ENCODE measurements at regions not wholly inside any gene's neighbourhood (a gene's known extent, or its start where the extent isn't known, plus 50 kb on each side); places are given as distances from the start of the nearest gene placed in this dataset.

- Histone ChIP-seq H3K27me3 (ENCODE audit: control insufficient read depth in 5 of 5, insufficient read depth in 4 of 5, low read length in 5 of 5) (no peaks in the 10 kb centered on the region), H3K9me3 (ENCODE audit: control insufficient read depth in 5 of 5, low read length in 5 of 5) (peaks cover 0 to 2% (median 0%) of the 10 kb centered on the region in 5 donors), H3K4me3 (ENCODE audit: low read depth in 1 of 5, low read length in 5 of 5) (no peak overlapping the region), H3K9ac (ENCODE audit: low read length in 5 of 5) (no peak overlapping the region), H3K4me1 (ENCODE audit: control insufficient read depth in 5 of 5, insufficient read depth in 5 of 5, low read length in 5 of 5) (no peaks in the 10 kb centered on the region), H3K36me3 (ENCODE audit: control insufficient read depth in 5 of 5, insufficient read depth in 5 of 5, low read length in 5 of 5) (no peaks in the 10 kb centered on the region), H3K27ac (ENCODE audit: low read depth, low read length) (no peak overlapping the region)
These were observed 292.6 kb upstream of the NT5E start for GRCh38 chr6:85157311-85157710.

GRCh38 chr6:85143676-85144075 is 306.2 kb upstream of the NT5E start:
- H3K27me3 ChIP-seq (ENCODE audit: control insufficient read depth in 5 of 5, insufficient read depth in 4 of 5, low read length in 5 of 5): no peaks in the 10 kb centered on the region
- H3K9me3 ChIP-seq (ENCODE audit: control insufficient read depth in 5 of 5, low read length in 5 of 5): peaks cover 0 to 4% (median 0%) of the 10 kb centered on the region in 5 donors
- no peak overlapping the region for H3K4me3 ChIP-seq (ENCODE audit: low read depth in 1 of 5, low read length in 5 of 5)
- no peaks in the 10 kb centered on the region for H3K4me1 ChIP-seq (ENCODE audit: control insufficient read depth in 5 of 5, insufficient read depth in 5 of 5, low read length in 5 of 5)
- no peaks in the 10 kb centered on the region for H3K36me3 ChIP-seq (ENCODE audit: control insufficient read depth in 5 of 5, insufficient read depth in 5 of 5, low read length in 5 of 5)
- no peak overlapping the region for H3K27ac ChIP-seq (ENCODE audit: low read depth, low read length)
- H3K9ac ChIP-seq (ENCODE audit: low read length in 5 of 5): no peak overlapping the region

- Histone ChIP-seq H3K4me1 (ENCODE audit: control insufficient read depth in 5 of 5, insufficient read depth in 5 of 5, low read length in 5 of 5) (peaks cover 0 to 3% (median 0%) of the 10 kb centered on the region in 5 donors), H3K4me3 (ENCODE audit: low read depth in 1 of 5, low read length in 5 of 5) (no peak overlapping the region), H3K27me3 (ENCODE audit: control insufficient read depth in 5 of 5, insufficient read depth in 4 of 5, low read length in 5 of 5) (no peaks in the 10 kb centered on the region), H3K36me3 (ENCODE audit: control insufficient read depth in 5 of 5, insufficient read depth in 5 of 5, low read length in 5 of 5) (no peaks in the 10 kb centered on the region), H3K9ac (ENCODE audit: low read length in 5 of 5) (no peak overlapping the region), H3K9me3 (ENCODE audit: control insufficient read depth in 5 of 5, low read length in 5 of 5) (no peaks in the 10 kb centered on the region), H3K27ac (ENCODE audit: low read depth, low read length) (no peak overlapping the region)
These were observed 312.0 kb upstream of the NT5E start for GRCh38 chr6:85137865-85138264.

- Histone ChIP-seq H3K4me3 (ENCODE audit: low read depth in 1 of 5, low read length in 5 of 5) (no peak overlapping the region), H3K27ac (ENCODE audit: low read depth, low read length) (no peak overlapping the region), H3K27me3 (ENCODE audit: control insufficient read depth in 5 of 5, insufficient read depth in 4 of 5, low read length in 5 of 5) (no peaks in the 10 kb centered on the region), H3K9ac (ENCODE audit: low read length in 5 of 5) (no peak overlapping the region), H3K9me3 (ENCODE audit: control insufficient read depth in 5 of 5, low read length in 5 of 5) (no peaks in the 10 kb centered on the region), H3K4me1 (ENCODE audit: control insufficient read depth in 5 of 5, insufficient read depth in 5 of 5, low read length in 5 of 5) (peaks cover 0 to 3% (median 0%) of the 10 kb centered on the region in 5 donors), H3K36me3 (ENCODE audit: control insufficient read depth in 5 of 5, insufficient read depth in 5 of 5, low read length in 5 of 5) (no peaks in the 10 kb centered on the region)
These were observed 313.6 kb upstream of the NT5E start for GRCh38 chr6:85136310-85136709.

GRCh38 chr6:85135376-85136094 is 314.3 kb upstream of the NT5E start:
- peaks cover 0 to 3% (median 0%) of the 10 kb centered on the region in 5 donors for H3K4me1 ChIP-seq (ENCODE audit: control insufficient read depth in 5 of 5, insufficient read depth in 5 of 5, low read length in 5 of 5)
- H3K36me3 ChIP-seq (ENCODE audit: control insufficient read depth in 5 of 5, insufficient read depth in 5 of 5, low read length in 5 of 5): no peaks in the 10 kb centered on the region
- H3K27ac ChIP-seq (ENCODE audit: low read depth, low read length): no peak overlapping the region
- H3K9ac ChIP-seq (ENCODE audit: low read length in 5 of 5): no peak overlapping the region
- no peaks in the 10 kb centered on the region for H3K9me3 ChIP-seq (ENCODE audit: control insufficient read depth in 5 of 5, low read length in 5 of 5)
- H3K4me3 ChIP-seq (ENCODE audit: low read depth in 1 of 5, low read length in 5 of 5): no peak overlapping the region
- H3K27me3 ChIP-seq (ENCODE audit: control insufficient read depth in 5 of 5, insufficient read depth in 4 of 5, low read length in 5 of 5): no peaks in the 10 kb centered on the region

GRCh38 chr6:85134172-85134571 is 315.7 kb upstream of the NT5E start:
- Histone ChIP-seq H3K9me3 (ENCODE audit: control insufficient read depth in 5 of 5, low read length in 5 of 5) (no peaks in the 10 kb centered on the region), H3K27me3 (ENCODE audit: control insufficient read depth in 5 of 5, insufficient read depth in 4 of 5, low read length in 5 of 5) (no peaks in the 10 kb centered on the region), H3K4me1 (ENCODE audit: control insufficient read depth in 5 of 5, insufficient read depth in 5 of 5, low read length in 5 of 5) (peaks cover 0 to 3% (median 0%) of the 10 kb centered on the region in 5 donors), H3K9ac (ENCODE audit: low read length in 5 of 5) (no peak overlapping the region), H3K36me3 (ENCODE audit: control insufficient read depth in 5 of 5, insufficient read depth in 5 of 5, low read length in 5 of 5) (no peaks in the 10 kb centered on the region), H3K27ac (ENCODE audit: low read depth, low read length) (no peak overlapping the region), H3K4me3 (ENCODE audit: low read depth in 1 of 5, low read length in 5 of 5) (no peak overlapping the region)

- Histone ChIP-seq H3K36me3 (ENCODE audit: control insufficient read depth in 5 of 5, insufficient read depth in 5 of 5, low read length in 5 of 5) (no peaks in the 10 kb centered on the region), H3K9ac (ENCODE audit: low read length in 5 of 5) (no peak overlapping the region), H3K27me3 (ENCODE audit: control insufficient read depth in 5 of 5, insufficient read depth in 4 of 5, low read length in 5 of 5) (no peaks in the 10 kb centered on the region), H3K9me3 (ENCODE audit: control insufficient read depth in 5 of 5, low read length in 5 of 5) (no peaks in the 10 kb centered on the region), H3K27ac (ENCODE audit: low read depth, low read length) (no peak overlapping the region), H3K4me3 (ENCODE audit: low read depth in 1 of 5, low read length in 5 of 5) (no peak overlapping the region), H3K4me1 (ENCODE audit: control insufficient read depth in 5 of 5, insufficient read depth in 5 of 5, low read length in 5 of 5) (peaks cover 0 to 3% (median 0%) of the 10 kb centered on the region in 5 donors)
These were observed 317.8 kb upstream of the NT5E start for GRCh38 chr6:85132091-85132490.

- no peaks in the 10 kb centered on the region for H3K36me3 ChIP-seq (ENCODE audit: control insufficient read depth in 5 of 5, insufficient read depth in 5 of 5, low read length in 5 of 5)
- H3K27ac ChIP-seq (ENCODE audit: low read depth, low read length): no peak overlapping the region
- peaks cover 0 to 5% (median 3%) of the 10 kb centered on the region in 5 donors for H3K4me1 ChIP-seq (ENCODE audit: control insufficient read depth in 5 of 5, insufficient read depth in 5 of 5, low read length in 5 of 5)
- H3K27me3 ChIP-seq (ENCODE audit: control insufficient read depth in 5 of 5, insufficient read depth in 4 of 5, low read length in 5 of 5): no peaks in the 10 kb centered on the region
- H3K9ac ChIP-seq (ENCODE audit: low read length in 5 of 5): no peak overlapping the region
- no peak overlapping the region for H3K4me3 ChIP-seq (ENCODE audit: low read depth in 1 of 5, low read length in 5 of 5)
- H3K9me3 ChIP-seq (ENCODE audit: control insufficient read depth in 5 of 5, low read length in 5 of 5): no peaks in the 10 kb centered on the region
These were observed 319.1 kb upstream of the NT5E start for GRCh38 chr6:85130743-85131142.

- peaks cover 0 to 5% (median 2%) of the 10 kb centered on the region in 5 donors for H3K4me1 ChIP-seq (ENCODE audit: control insufficient read depth in 5 of 5, insufficient read depth in 5 of 5, low read length in 5 of 5)
- no peaks in the 10 kb centered on the region for H3K27me3 ChIP-seq (ENCODE audit: control insufficient read depth in 5 of 5, insufficient read depth in 4 of 5, low read length in 5 of 5)
- H3K4me3 ChIP-seq (ENCODE audit: low read depth in 1 of 5, low read length in 5 of 5): no peak overlapping the region
- H3K27ac ChIP-seq (ENCODE audit: low read depth, low read length): no peak overlapping the region
- no peaks in the 10 kb centered on the region for H3K36me3 ChIP-seq (ENCODE audit: control insufficient read depth in 5 of 5, insufficient read depth in 5 of 5, low read length in 5 of 5)
- no peak overlapping the region for H3K9ac ChIP-seq (ENCODE audit: low read length in 5 of 5)
- H3K9me3 ChIP-seq (ENCODE audit: control insufficient read depth in 5 of 5, low read length in 5 of 5): no peaks in the 10 kb centered on the region
These were observed 320.0 kb upstream of the NT5E start for GRCh38 chr6:85129881-85130280.

- Histone ChIP-seq H3K36me3 (ENCODE audit: control insufficient read depth in 5 of 5, insufficient read depth in 5 of 5, low read length in 5 of 5) (no peaks in the 10 kb centered on the region), H3K9me3 (ENCODE audit: control insufficient read depth in 5 of 5, low read length in 5 of 5) (no peaks in the 10 kb centered on the region), H3K9ac (ENCODE audit: low read length in 5 of 5) (no peak overlapping the region), H3K4me3 (ENCODE audit: low read depth in 1 of 5, low read length in 5 of 5) (no peak overlapping the region), H3K27me3 (ENCODE audit: control insufficient read depth in 5 of 5, insufficient read depth in 4 of 5, low read length in 5 of 5) (no peaks in the 10 kb centered on the region), H3K27ac (ENCODE audit: low read depth, low read length) (no peak overlapping the region), H3K4me1 (ENCODE audit: control insufficient read depth in 5 of 5, insufficient read depth in 5 of 5, low read length in 5 of 5) (peaks cover 0 to 5% (median 2%) of the 10 kb centered on the region in 5 donors)
These were observed 321.1 kb upstream of the NT5E start for GRCh38 chr6:85128781-85129180.

All from subcutaneous abdominal adipose tissue (tissue), 5 donors.